ENCODE measurements at regions not wholly inside any gene's neighbourhood (a gene's known extent, or its start where the extent isn't known, plus 50 kb on each side); places are given as distances from the start of the nearest gene placed in this dataset.

GRCh38 chr12:38137287-38137686 lies 179.3 kb upstream of the ALG10B start:
- FAIRE-seq: no peak

GRCh38 chr12:38137716-38138115 lies 178.9 kb upstream of the ALG10B start:
- TF ChIP-seq POU2F2 (IDR thresholded peaks at IDR 0.05; ENCODE audit: low read depth, low read length) (no peak), POLR2AphosphoS5 (IDR thresholded peaks at IDR 0.05; ENCODE audit: low read depth, low read length) (no peak), TAF1 (IDR thresholded peaks at IDR 0.05; ENCODE audit: low read depth, low read length) (no peak), POLR2A (IDR thresholded peaks at IDR 0.05; ENCODE audit: low read depth, low read length) (no peak), PAX5 (IDR thresholded peaks at IDR 0.05; ENCODE audit: insufficient read depth, low read length, severe bottlenecking) (no peak)
- FAIRE-seq (no peak), DNase-seq (ENCODE audit: insufficient read length, low spot score) (no peak)

More at GRCh38 chr12:38137287-38137686, 179.3 kb upstream of the ALG10B start:
- no peak for TF ChIP-seq TAF1 (IDR thresholded peaks at IDR 0.05; ENCODE audit: low read depth, low read length)
- no peak for TF ChIP-seq SPI1 (IDR thresholded peaks at IDR 0.05; ENCODE audit: low read depth, low read length)
- no peak for TF ChIP-seq POU2F2 (IDR thresholded peaks at IDR 0.05; ENCODE audit: low read depth, low read length)
- no peak for TF ChIP-seq POLR2AphosphoS5 (IDR thresholded peaks at IDR 0.05; ENCODE audit: low read depth, low read length)
- no peak for TF ChIP-seq POLR2A (IDR thresholded peaks at IDR 0.05; ENCODE audit: low read depth, low read length)
- TF ChIP-seq PAX5 (IDR thresholded peaks at IDR 0.05; ENCODE audit: insufficient read depth, low read length, severe bottlenecking): no peak
- no peak for DNase-seq (ENCODE audit: insufficient read length, low spot score)

GRCh38 chr12:38138225-38139221 lies 178.1 kb upstream of the ALG10B start:
- DNase-seq (ENCODE audit: insufficient read length, low spot score) (no peak), FAIRE-seq (peak; percentile 76)
- TF ChIP-seq SPI1 (IDR thresholded peaks at IDR 0.05; ENCODE audit: low read depth, low read length): no peak
- TF ChIP-seq POLR2A (IDR thresholded peaks at IDR 0.05; ENCODE audit: low read depth, low read length): no peak
- TF ChIP-seq POU2F2 (IDR thresholded peaks at IDR 0.05; ENCODE audit: low read depth, low read length): no peak
- TF ChIP-seq TAF1 (IDR thresholded peaks at IDR 0.05; ENCODE audit: low read depth, low read length): no peak
- no peak for TF ChIP-seq PAX5 (IDR thresholded peaks at IDR 0.05; ENCODE audit: insufficient read depth, low read length, severe bottlenecking)
- TF ChIP-seq POLR2AphosphoS5 (IDR thresholded peaks at IDR 0.05; ENCODE audit: low read depth, low read length): no peak

- DNase-seq (ENCODE audit: insufficient read length, low spot score) (no peak), FAIRE-seq (no peak)
- TF ChIP-seq POLR2AphosphoS5 (IDR thresholded peaks at IDR 0.05; ENCODE audit: low read depth, low read length) (no peak), PAX5 (IDR thresholded peaks at IDR 0.05; ENCODE audit: insufficient read depth, low read length, severe bottlenecking) (no peak), POU2F2 (IDR thresholded peaks at IDR 0.05; ENCODE audit: low read depth, low read length) (no peak), SPI1 (IDR thresholded peaks at IDR 0.05; ENCODE audit: low read depth, low read length) (no peak)
Measured at GRCh38 chr12:38139456-38139855, 177.1 kb upstream of the ALG10B start.

- TF ChIP-seq POU2F2 (IDR thresholded peaks at IDR 0.05; ENCODE audit: low read depth, low read length) (no peak), POLR2A (IDR thresholded peaks at IDR 0.05; ENCODE audit: low read depth, low read length) (no peak), PAX5 (IDR thresholded peaks at IDR 0.05; ENCODE audit: insufficient read depth, low read length, severe bottlenecking) (no peak), TAF1 (IDR thresholded peaks at IDR 0.05; ENCODE audit: low read depth, low read length) (no peak), SPI1 (IDR thresholded peaks at IDR 0.05; ENCODE audit: low read depth, low read length) (no peak), POLR2AphosphoS5 (IDR thresholded peaks at IDR 0.05; ENCODE audit: low read depth, low read length) (no peak)
- no peak for FAIRE-seq
- no peak for DNase-seq (ENCODE audit: insufficient read length, low spot score)
Measured at GRCh38 chr12:38141239-38141638, 175.3 kb upstream of the ALG10B start.

GRCh38 chr12:38141861-38142260 lies 174.7 kb upstream of the ALG10B start:
- TF ChIP-seq POLR2A (IDR thresholded peaks at IDR 0.05; ENCODE audit: low read depth, low read length): no peak
- no peak for TF ChIP-seq POLR2AphosphoS5 (IDR thresholded peaks at IDR 0.05; ENCODE audit: low read depth, low read length)
- TF ChIP-seq TAF1 (IDR thresholded peaks at IDR 0.05; ENCODE audit: low read depth, low read length): no peak
- no peak for TF ChIP-seq PAX5 (IDR thresholded peaks at IDR 0.05; ENCODE audit: insufficient read depth, low read length, severe bottlenecking)
- FAIRE-seq (peak; percentile 62), DNase-seq (ENCODE audit: insufficient read length, low spot score) (no peak)

- no peak for DNase-seq (ENCODE audit: insufficient read length, low spot score)
- peak; percentile 89 for FAIRE-seq
- TF ChIP-seq POLR2A (IDR thresholded peaks at IDR 0.05; ENCODE audit: low read depth, low read length): no peak
- TF ChIP-seq PAX5 (IDR thresholded peaks at IDR 0.05; ENCODE audit: insufficient read depth, low read length, severe bottlenecking): no peak
- no peak for TF ChIP-seq SPI1 (IDR thresholded peaks at IDR 0.05; ENCODE audit: low read depth, low read length)
- TF ChIP-seq POU2F2 (IDR thresholded peaks at IDR 0.05; ENCODE audit: low read depth, low read length): no peak
- TF ChIP-seq POLR2AphosphoS5 (IDR thresholded peaks at IDR 0.05; ENCODE audit: low read depth, low read length): no peak
- no peak for TF ChIP-seq TAF1 (IDR thresholded peaks at IDR 0.05; ENCODE audit: low read depth, low read length)
Measured at GRCh38 chr12:38142974-38143373, 173.6 kb upstream of the ALG10B start.

- DNase-seq (ENCODE audit: insufficient read length, low spot score) (no peak), FAIRE-seq (no peak)
- TF ChIP-seq SPI1 (IDR thresholded peaks at IDR 0.05; ENCODE audit: low read depth, low read length) (no peak), POU2F2 (IDR thresholded peaks at IDR 0.05; ENCODE audit: low read depth, low read length) (no peak), POLR2A (IDR thresholded peaks at IDR 0.05; ENCODE audit: low read depth, low read length) (no peak), PAX5 (IDR thresholded peaks at IDR 0.05; ENCODE audit: insufficient read depth, low read length, severe bottlenecking) (no peak), POLR2AphosphoS5 (IDR thresholded peaks at IDR 0.05; ENCODE audit: low read depth, low read length) (no peak), TAF1 (IDR thresholded peaks at IDR 0.05; ENCODE audit: low read depth, low read length) (no peak)
Measured at GRCh38 chr12:38144049-38144448, 172.5 kb upstream of the ALG10B start.

GRCh38 chr12:38144601-38145436 lies 171.8 kb upstream of the ALG10B start:
- DNase-seq (ENCODE audit: insufficient read length, low spot score) (no peak), FAIRE-seq (no peak)
- TF ChIP-seq SPI1 (IDR thresholded peaks at IDR 0.05; ENCODE audit: low read depth, low read length) (no peak), POLR2A (IDR thresholded peaks at IDR 0.05; ENCODE audit: low read depth, low read length) (no peak)

Measured in GM12891 (cell line).